Anterior cingulate cortex (tissue), 58 donors: ENCODE measurements at regions not wholly inside any gene's neighbourhood (a gene's known extent, or its start where the extent isn't known, plus 50 kb on each side); places are given as distances from the start of the nearest gene placed in this dataset.

Source experiments
- DNase-seq, 58 donors: peaks; one replicate each; lab custom pipeline; 2025; lab: John Stamatoyannopoulos, UW

DNA sequence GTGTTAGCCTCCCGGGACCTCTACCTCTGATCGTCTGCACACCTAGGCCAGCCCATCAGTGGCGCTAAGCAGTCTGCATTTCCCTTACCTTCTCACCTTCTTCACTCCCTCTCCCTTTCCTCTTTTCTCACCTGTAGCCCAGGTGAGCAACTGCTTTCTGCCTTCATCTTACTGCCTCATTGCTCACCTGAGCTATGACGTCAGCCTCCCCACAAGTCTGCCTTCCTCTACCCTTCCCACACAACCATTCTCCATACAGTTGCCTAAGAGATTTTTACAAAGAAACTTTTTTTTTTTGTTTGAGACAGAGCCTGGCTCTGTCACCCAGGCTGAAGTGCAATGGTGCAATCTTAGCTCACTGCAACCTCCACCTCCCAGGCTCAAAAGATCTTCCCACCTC, 136.3 kb downstream of the BCOR start:
- DNase-seq = no peak

DNA sequence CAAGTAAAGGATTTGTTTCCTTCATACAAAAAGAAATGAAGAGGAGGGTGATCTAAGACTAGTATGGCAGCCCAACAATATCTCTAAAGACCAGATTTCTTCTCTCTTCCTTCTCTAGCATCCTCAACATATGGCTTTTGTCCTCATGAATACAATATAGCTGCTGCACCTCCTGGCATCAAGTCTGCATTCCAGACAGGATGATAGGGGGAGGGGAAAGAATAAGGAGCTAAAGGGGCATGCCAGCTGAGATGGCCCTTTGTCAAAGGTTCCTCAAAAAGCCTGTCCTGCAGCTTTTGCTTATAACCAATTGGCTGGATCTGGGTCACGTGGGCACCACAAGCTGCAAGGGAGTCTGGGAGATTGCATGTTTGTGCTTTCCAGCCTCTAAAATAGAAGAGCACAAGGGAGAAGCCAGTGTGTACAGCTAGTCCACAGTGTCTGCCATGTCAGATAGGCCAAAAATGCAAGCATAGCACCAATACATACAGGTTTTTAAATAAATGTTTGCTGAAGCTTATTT, 132.6 kb downstream of the BCOR start:
- no peak for DNase-seq

DNA sequence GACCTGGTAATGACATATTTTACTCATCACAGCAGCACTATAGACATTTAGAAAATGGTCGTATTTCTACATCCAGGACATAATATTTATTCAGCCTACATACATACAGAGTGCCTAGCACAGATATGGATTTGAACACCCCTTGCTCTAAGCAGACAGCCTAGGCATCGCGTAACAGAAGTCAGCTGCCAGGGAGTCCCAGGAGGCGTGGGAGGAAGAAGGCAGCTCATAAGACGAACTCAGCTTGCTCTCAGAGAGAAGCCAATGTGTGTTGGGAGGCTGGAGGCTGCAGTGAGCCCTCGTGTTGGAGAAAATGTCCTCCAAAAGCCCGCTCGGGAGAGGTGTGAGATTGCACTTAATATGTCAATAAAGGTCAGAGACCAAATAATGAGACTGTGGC, 131.6 kb downstream of the BCOR start:
- DNase-seq = no peak

DNA sequence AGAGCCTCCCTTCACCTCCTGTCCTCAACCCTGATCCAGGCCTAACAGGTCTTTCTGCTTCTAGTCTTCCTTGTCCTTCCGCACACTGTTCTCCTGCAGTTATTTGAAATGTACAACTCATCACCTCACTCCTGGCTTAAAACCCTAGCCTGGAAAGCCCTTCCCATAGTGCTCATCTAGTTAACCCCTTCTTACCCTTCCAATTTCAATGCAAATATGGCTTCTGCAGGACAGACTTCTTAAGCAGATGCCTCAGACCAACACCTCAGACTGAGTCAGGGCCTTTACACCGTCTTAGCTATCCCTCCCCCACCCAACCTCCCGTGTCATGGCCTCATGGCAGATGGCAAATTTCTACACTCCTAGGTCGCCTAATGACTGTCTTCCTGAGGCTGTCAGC, 130.4 kb downstream of the BCOR start:
- no peak for DNase-seq

DNA sequence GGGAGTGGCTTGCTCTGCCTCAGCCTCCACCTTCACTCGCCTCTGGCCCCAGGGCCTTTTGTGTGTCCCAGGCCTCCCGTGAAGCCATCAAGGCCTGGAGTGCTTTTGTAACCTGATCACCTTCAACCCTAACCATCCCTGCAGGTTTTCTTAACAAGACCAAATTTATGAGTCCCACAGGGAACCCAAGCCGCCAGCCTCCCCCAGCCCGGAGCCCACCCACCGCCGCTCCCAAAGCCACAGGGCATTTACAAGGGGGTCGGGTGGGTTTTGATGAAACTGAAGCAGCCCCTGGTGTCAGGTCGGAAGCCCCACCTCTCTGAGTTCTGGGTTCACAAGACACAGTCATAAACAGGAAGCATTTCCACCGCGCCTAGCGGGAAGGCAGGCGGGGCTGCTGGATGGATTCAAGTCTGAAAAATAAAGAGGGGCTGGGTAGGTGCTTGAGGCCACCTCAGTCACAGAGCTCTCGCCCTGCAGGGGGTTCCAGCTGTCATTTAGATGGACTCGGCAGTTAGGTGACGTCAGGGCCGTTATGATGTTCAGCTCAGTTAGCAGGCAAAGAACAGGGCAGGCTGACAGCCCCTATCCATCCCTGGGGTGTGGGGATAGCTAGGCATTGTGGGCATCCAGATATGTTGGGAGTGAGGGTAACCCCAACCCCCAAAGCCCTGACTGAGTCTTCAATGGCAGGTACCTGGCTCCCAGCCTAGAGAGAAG, 128.5 kb downstream of the BCOR start:
- DNase-seq = no peak

- DNase-seq = no peak
Observed at GRCh38 chrX:39969819-39970504, 127.8 kb downstream of the BCOR start.

- DNase-seq = no peak
Observed at GRCh38 chrX:39971760-39972159, 126.0 kb downstream of the BCOR start.

DNA sequence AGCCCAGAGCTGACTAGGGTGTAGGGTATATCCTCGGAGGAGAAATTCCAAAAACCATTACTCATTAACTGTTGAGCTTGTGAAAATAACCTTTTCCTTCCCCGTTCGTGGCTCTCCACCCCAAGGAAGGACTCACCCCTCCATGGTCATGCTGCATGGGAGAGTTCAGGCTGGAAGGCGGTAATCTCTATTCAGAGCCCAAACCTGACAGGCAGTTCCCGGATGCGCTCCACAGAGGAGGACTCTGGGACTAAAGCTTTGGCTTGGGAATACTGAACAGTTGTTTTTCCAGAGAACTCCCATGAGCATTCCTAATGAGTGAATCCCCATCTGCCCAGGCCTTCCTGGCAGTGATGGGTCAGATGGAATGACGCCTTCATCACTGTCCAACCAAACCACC, 125.4 kb downstream of the BCOR start:
- DNase-seq = no peak

DNA sequence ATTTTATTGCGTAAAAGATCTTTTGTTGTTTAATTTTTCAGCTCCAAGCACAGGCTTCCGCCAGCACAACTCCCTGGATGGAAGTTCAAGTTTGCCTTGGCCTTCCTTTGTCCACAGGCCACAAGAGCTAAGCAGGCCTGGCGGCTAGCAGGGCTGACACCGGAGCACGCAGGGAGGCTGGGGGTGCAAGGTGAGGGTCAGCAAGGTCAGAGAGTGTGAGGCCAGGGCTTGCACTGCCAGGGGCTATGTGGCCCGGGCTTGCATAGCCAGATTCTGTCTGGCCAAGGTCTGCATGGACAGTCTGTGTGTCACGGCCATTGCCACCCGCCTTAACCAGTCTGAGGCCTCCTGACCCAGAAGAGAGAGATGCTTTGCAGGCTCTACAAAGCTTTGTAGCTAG, 123.9 kb downstream of the BCOR start:
- no peak for DNase-seq

DNA sequence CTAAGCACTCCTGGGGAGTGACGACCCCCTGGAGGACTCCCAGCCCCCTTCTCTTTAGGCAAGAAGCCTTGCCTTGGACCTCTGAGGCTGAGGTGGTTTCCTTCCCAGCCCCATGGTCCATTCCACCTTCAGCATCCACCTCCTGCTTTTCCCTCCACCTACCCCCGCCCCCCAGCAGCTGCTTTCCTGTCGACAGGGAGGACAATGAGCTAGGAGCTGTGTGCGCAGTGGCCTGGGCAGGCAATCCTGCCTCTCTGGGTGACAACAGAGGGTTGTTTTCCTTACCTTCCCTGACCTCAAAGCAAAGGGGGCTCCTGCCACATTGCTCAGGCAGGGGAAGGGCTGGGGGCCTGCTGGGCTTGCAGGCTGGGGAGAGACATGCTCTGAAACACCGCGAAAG, 123.5 kb downstream of the BCOR start:
- DNase-seq = no peak

GRCh38 chrX:39975101-39975925, 122.4 kb downstream of the BCOR start:
- no peak for DNase-seq

- no peak for DNase-seq
Observed at GRCh38 chrX:39981946-39982345, 115.8 kb downstream of the BCOR start.

DNA sequence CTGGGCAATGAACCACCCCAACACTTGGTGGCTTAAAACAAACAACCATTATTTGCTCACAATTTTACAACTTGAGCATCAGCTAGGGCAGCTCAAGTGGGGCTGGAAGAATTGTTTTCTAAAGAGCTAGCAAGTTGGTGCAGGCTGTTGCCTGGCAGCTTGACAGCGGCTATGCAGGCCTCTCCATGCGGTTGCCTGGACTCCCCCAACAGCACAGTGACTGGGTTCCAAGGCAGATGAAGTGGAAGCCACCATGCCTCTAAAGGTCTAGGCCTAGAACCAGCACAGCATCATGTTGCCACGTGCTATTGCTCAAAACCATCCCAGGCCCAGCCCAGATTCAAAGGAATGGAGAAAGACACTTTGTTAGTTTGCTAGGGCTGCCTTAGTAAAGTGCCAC, 114.8 kb downstream of the BCOR start:
- peak in 16 of 58 donors; percentile 1 to 21 (median 5) for DNase-seq

GRCh38 chrX:39983715-39984114, 114.0 kb downstream of the BCOR start:
- DNase-seq = peak in 1 of 58 donors; percentile 20

DNA sequence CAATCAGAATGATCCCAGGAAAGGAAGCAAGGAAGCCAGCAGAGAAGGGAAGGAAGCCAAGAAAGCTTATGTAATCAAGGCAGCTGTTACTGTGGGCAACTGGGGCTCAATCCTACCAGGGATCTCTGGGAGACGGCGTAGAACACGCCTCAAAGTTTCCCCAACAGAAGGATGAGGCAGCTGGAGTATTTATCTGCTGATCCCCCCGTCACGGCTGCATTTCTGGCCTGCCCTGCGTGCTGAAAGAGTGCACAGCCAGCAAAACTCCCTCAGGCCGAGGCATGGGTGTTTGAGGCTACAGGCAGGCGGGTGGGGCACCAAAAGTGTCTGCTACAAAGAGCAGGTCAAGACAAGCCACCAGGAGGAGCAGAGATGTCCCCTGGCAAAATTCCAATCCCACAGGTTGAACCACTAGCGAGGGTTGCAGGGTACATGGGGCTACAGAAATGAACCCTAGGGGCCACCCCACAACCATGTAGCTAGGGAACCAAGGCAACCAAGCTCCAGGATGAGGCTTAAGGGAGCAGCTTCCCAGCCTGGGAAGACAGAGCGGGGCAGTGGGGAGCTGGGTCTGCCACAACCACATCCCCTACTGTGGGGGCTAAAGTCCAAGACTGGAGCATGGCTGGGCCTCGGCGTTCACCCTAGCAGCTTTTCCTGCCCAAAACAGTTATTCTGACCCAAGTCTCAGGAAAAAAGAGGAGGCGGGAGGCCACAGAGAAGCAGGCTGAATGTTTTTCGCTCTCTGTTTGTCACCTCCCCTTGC, 113.4 kb downstream of the BCOR start:
- peak in 8 of 58 donors; percentile 0 to 24 (median 4) for DNase-seq

GRCh38 chrX:39985071-39985470, 112.7 kb downstream of the BCOR start:
- no peak for DNase-seq

DNA sequence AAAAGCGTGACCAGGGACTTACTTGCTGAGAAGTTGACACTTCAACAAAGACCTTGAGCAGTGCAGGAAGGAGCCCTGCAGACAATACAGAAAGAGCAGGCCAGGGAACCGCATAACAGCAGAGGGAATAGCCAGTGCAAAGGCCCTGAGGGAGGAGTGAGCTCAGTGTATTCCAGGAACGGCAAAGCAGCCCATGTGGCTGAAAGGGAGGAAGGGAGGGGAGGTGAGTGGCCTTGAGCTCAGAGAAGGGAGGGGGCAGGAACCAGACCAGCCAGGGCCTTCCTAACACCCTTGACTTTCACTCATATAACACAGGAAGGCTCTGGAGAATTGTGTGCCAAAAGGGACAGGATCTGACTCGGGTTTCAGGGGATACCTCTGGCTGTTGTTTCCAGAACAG, 112.2 kb downstream of the BCOR start:
- no peak for DNase-seq

GRCh38 chrX:39988496-39988895, 109.3 kb downstream of the BCOR start:
- DNase-seq = no peak

GRCh38 chrX:39990388-39990787, 107.4 kb downstream of the BCOR start:
- DNase-seq = no peak

DNA sequence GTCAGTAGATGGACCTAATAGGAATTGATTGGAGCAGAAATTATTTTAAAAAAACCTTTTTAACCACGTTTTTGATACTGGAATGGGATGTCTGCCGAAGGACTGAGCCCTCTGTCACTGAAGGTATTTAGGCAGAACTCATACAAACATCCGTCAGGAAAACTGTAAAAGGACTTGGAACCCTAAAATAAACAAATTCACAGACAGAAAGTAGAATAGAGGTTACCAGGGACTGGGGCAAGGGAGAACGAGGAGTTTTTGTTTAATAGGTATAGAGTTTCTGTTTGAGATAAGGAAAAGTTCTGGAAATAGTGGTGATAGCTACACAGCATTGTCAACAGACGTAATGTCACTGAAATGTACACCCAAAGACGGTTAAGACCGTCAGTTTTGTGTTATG, 105.5 kb downstream of the BCOR start:
- DNase-seq = no peak
